GM12873 (cell line): ENCODE measurements at regions not wholly inside any gene's neighbourhood (a gene's known extent, or its start where the extent isn't known, plus 50 kb on each side); places are given as distances from the start of the nearest gene placed in this dataset.

Experiments used
- CTCF ChIP-seq: IDR thresholded peaks from 2 replicates; pipeline ENCODE4 v1.5.1; 2012; ENCODE audit warnings: low read depth, mild to moderate bottlenecking, moderate library complexity, low read length, control low read depth; ENCODE audit not compliant: insufficient read depth; ENCODE audit errors: missing control alignments

- TF ChIP-seq CTCF, result no peak
These were observed 1004.9 kb upstream of the NRXN1 start for GRCh38 chr2:52036853-52037252.

DNA sequence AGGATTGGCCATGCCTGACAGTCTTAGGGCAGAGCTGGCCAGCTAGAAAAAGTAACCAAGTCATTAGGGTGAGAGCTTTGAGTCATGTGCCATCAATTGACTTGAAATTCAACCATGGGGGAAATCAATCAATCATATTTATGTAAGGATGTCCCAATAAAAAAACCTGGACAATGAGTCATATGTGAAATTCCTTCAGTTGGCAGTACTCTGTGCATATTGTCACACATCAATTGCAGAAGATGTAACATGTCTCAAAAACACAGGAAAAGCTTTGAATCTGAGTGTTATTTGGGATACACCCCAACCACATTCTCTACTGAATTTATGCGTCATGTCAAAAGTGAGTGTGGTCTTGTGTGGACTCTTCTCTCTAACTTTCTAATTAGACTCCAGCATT, 1004.1 kb upstream of the NRXN1 start:
- no peak for TF ChIP-seq CTCF

GRCh38 chr2:52035391-52035790, 1003.5 kb upstream of the NRXN1 start:
- TF ChIP-seq CTCF, result no peak

- no peak for TF ChIP-seq CTCF
These were observed 1002.8 kb upstream of the NRXN1 start for GRCh38 chr2:52034706-52035105.

GRCh38 chr2:52022006-52022405, 990.1 kb upstream of the NRXN1 start:
- TF ChIP-seq CTCF, result no peak

DNA sequence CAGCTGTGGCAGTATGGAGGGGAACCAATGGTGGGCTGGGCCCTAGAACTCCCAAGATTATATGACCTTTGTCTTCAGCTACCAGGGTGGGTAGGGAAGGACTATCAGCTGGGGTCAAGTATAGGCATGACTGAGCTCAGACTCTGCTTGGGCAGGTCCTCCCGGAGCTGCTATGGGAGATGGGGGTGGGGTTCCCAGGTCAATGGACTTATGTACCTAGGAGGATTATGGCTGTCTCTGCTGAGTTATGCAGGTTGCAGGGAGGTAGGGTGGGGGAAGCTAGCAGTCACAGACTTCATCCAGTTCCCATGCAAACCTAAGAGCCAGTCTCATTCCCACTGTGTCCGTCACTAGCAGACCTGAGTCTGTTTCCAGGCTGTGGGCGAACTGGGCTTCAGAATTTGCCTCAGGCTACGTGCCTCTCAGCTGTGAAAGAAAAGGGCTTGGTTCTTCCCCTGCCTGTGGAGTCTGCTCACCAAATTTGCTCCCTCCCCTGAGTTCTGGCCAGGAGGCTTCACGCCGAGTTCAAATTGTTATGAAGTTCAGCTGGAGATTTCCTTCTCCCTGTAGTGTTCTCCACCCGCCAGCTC, 985.8 kb upstream of the NRXN1 start:
- TF ChIP-seq CTCF, result no peak

- no peak for TF ChIP-seq CTCF
These were observed 968.4 kb upstream of the NRXN1 start for GRCh38 chr2:52000151-52000855.
